ENCODE measurements at regions not wholly inside any gene's neighbourhood (a gene's known extent, or its start where the extent isn't known, plus 50 kb on each side); places are given as distances from the start of the nearest gene placed in this dataset.
"Not testable (repeated sequence)": the region's sequence is repeated elsewhere in the genome, so short reads cannot be mapped to it uniquely, and the experiment has no call there.

- no peak for DNase-seq
Observed at GRCh38 chr2:187995556-187995955, 296.1 kb upstream of the GULP1 start.

- no peak for DNase-seq
Observed at GRCh38 chr2:187996630-187997029, 295.0 kb upstream of the GULP1 start.

DNA sequence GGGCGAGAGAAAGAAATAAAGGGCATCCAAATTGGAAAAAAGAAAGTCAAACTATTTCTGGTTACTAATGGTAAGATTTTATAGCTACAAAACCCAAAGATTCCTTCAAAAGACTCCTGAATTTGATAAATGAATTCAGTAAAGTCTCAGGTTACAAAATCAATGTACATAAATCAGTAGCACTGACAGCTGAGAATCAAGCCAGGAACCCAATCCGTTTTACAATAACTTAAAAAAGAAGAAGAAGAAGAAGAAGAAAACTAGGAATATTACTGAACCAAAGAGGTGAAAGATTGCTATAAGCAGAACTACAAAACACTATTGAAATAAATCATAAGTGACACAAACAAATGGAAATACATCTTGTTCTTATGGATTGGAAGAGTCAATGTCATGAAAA, 291.5 kb upstream of the GULP1 start:
- no peak for DNase-seq

GRCh38 chr2:188003800-188004199, 287.9 kb upstream of the GULP1 start:
- DNase-seq: no peak

DNA sequence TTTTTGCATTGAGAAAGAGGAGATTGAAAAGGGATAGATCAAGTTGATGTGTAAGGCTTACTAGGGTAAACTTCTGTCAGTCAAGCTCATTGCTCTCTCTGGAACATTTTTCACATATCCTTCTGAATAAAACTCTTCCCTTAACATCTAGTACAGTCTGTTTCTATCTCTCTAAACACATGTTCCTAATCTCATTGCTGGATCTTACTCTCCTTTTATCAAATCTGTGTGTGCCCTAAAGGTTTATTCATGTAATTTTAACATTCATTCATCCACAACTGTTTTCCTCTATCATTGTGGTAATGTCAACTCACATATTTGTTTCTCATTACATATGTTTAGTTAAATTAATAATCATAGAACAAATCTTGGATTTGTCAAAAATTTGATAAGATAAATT, 277.9 kb upstream of the GULP1 start:
- DNase-seq: no peak

GRCh38 chr2:188016917-188017316, 274.8 kb upstream of the GULP1 start:
- no peak for DNase-seq

DNA sequence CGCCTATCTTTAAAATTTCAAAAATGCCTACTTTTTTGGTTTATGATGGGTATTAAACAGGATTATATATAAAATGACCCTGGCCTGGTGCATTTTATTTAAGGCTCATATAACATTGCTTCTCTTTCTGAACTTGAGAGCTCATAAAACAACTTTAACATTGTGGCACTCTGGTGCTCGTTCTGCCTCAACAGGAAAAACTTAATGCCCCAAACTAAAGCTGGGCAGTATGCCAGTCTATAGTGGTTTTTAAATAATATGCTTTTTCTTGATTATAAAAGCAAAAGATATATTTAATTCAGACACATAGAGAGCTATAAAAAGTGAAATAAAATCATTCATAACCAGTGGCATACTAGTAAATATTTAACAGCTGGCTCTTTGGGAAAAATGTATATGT, 269.3 kb upstream of the GULP1 start:
- no peak for DNase-seq

GRCh38 chr2:188023035-188023434, 268.6 kb upstream of the GULP1 start:
- no peak for DNase-seq

DNA sequence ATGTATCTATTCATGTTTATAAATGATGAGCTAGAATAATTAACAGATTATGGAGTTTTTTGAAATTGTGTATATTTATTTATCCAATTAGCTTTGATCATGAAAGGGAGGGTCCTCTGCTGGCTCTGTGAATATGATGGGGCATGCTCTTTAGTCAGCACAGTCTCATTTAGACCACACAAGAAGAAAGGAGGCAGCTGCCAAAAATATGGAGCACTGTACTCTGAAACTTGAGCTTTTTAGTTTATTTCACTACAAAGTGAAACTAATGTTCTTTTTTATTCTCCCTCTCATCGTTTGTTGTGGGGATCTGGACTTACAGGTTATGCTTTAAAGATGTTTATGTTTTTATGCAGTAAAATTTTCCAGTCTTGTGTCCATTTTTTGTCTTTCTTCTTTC, 266.9 kb upstream of the GULP1 start:
- peak; percentile 5 for DNase-seq

DNA sequence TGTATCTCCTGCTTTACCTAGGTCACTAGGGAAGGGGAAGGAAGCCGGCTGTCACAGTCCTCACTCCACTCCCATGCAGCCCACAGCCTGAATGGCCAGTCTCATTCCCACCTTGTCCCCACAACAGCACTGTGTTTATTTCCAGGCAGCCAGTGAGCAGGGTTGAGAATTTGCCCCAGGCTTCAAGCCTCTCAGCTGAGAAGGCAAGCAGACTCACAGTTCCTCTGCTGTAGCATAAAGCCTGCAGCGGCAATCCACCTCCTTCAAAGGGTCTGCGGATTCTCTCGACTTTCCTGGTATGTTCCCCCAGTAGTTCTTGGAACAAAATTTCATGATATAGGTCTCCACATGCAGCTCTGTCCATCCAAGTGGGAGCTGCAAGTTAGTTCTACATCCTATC, 262.9 kb upstream of the GULP1 start:
- no peak for DNase-seq

DNA sequence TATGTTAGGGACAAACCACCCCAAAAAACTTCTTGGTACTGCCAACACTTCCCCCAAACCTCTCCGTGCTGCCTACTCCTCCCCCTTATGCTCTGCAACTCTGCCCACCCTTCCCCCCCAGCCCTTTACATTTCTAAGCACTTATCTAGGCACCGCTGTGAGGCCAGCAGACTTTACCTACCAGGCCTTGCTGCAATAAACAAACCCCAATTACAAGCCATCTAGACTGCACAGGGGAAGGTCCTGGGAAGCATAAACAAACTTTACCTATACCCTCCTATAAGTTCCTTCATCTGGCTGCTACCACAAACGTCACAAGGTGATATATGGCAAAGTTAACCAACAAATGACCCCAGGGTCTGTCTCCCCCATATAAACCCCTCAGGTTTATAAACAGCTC, 259.4 kb upstream of the GULP1 start:
- no peak for DNase-seq

- DNase-seq: no peak
Observed at GRCh38 chr2:188032786-188033185, 258.9 kb upstream of the GULP1 start.

DNA sequence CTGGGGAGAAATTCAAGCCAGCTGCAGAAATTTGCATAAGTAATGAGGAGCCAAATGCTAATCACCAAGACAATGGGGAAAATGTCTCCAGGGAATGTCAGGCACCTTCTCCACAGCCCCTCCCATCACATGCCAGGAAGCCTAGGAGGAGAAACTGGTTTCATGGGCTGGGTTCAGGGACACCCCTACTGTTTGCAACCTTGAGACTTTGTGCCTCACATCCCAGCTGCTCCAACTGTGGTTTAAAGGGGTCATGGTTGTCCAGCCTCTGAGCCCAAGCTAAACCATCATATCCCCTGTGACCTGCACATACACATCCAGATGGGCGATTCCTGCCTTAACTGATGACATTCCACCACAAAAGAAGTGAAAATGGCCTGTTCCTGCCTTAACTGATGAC, 258.4 kb upstream of the GULP1 start:
- DNase-seq: not testable (repeated sequence)

GRCh38 chr2:188034102-188034501, 257.6 kb upstream of the GULP1 start:
- DNase-seq: not testable (repeated sequence)

GRCh38 chr2:188035377-188035776, 256.3 kb upstream of the GULP1 start:
- not testable (repeated sequence) for DNase-seq

GRCh38 chr2:188036786-188037185, 254.9 kb upstream of the GULP1 start:
- DNase-seq: peak; percentile 18

DNA sequence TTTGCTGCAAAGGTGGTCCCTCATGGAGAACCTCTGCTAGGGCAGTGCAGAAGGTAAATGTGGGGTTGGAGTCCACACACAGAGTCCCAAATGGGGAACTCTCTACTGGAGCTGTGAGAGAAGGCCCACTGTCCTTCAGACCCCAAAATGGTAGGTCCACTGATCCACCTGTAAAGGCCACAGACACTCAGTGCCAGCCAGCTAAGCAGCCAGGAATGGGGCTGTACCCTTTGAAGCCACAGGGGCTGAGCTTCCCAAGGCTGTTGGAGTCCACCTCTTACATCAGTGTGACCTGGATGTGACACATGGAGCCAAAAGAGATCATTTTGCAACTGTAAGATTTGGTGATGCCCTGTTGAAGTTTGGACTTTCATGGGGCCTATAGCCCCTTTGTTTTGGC, 252.4 kb upstream of the GULP1 start:
- DNase-seq: no peak

DNA sequence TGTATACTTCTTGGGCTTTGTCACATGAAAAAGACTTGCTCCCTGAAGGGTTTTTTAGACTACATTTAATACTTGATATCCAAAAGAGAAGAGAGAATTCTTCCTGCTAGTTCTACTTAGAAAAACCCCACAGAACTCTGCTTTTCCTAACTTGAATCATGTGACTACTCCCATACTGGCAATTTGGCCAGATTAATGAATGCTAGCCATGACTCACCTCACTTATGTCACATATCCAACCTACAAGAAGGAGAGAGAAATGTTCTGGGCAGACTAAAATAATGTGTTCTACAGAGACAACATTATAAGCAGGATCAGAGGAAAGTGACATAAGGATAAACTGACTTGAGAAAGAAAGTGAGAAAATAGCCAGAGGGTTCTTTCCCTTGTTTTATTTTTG, 249.3 kb upstream of the GULP1 start:
- DNase-seq: peak; percentile 61

DNA sequence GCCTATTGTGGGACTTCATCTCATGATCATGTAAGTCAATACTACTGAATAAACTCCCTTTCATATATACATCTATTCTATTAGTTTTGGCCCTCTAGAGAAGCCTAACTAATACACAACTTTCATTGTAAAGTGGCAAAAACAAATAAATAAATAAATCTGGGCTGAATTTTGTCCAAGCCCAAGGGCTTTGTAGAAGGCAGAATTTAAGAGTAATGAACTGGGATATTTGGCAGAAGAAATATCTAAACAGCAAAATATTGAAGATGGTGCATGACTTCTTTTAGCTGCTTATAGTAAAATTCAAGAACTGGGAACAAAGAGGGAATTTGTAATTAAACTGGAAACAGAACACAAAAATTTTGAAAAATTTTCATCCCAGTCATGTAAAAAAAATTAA, 246.7 kb upstream of the GULP1 start:
- DNase-seq: no peak

DNA sequence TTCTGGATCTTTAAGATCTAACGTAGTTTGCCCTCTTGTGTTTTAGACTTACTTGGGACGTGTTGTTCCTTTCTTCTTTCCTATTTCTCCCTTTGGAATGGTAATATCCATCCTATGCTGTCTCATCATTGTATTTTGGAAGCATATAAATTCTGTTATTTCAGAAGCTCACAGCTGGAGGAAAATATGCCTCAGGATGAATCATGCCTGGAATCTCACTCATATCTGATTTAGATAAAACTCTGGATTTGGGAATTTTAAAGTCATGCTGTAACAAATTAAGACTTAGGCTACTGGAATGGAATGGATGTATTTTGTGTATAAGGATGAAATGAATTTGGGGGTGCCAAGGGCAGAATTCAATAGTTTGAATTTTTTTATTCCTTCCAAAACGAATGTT, 245.2 kb upstream of the GULP1 start:
- peak; percentile 78 for DNase-seq

DNA sequence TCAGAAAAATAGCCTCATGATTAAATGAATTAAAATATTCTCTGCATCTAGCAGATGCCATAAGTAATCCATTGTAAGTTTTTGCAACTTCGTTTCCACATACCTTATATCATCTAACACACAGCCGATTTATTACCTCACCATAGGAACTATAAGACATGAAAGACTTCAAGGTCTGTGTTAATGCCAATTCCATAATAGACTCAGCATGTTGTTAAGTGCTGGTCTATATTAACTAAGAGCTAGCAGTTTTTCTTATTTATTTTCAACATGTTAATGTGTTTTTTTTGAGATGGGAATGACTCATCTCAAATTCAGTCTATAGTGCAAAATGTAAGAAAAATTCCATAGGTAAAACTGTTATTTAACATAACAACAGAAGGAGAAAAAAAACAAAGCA, 243.9 kb upstream of the GULP1 start:
- DNase-seq: peak; percentile 14

GRCh38 chr2:188050726-188051125, 240.9 kb upstream of the GULP1 start:
- peak; percentile 56 for DNase-seq

GRCh38 chr2:188051706-188052105, 240.0 kb upstream of the GULP1 start:
- DNase-seq: peak; percentile 44

DNA sequence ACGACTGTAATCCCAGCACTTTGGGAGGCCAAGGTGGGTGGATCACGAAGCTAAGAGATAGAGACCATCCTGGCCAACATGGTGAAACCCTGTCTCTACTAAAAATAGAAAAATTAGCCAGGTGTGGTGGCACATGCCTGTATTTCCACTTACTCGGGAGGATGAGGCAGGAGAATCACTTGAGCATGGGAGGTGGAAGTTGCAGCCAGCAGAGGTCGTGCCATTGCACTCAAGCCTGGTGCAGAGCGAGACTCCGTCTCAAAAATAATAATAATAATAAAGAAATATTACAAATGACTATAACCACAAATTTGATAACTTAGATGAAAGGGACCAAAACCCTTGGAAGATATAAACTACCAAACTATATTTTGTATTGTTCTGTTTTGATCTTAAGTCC, 226.3 kb upstream of the GULP1 start:
- DNase-seq: no peak

- no peak for DNase-seq
Observed at GRCh38 chr2:188068093-188068492, 223.6 kb upstream of the GULP1 start.

Measured in fibroblast of skin of back (primary cell).